Left hindlimb (tissue), 1 donor: ENCODE measurements at regions not wholly inside any gene's neighbourhood (a gene's known extent, or its start where the extent isn't known, plus 50 kb on each side); places are given as distances from the start of the nearest gene placed in this dataset.
A peak's percentile ranks its signal among the peaks of the same experiment; 100 is the strongest.
"Not testable (repeated sequence)": the region's sequence is repeated elsewhere in the genome, so short reads cannot be mapped to it uniquely, and the experiment has no call there.

Experiments
- DNase-seq: peaks from one replicate; pipeline ENCODE4 v3.0.0-alpha.2; 2018

DNA sequence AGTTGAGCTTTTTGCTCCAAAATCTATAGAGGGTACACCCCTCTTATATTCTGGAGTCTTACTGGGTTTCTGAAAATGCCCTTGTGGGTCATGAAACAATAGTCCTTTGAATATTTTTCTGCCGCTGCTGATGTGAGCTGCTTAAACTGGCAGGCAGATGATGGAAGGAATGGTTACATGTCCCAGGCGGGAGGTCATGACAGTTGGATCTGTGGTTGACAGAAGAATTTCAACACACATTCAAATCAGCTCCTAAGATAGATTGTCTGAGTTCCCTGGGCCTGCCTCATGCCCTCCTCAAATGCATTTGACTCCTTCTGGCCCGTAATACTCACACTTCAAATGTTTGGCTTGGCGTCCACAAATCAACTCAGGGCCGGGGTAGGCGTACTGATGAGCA lies 105.0 kb upstream of the IKBKE start:
- DNase-seq, result not testable (repeated sequence)

DNA sequence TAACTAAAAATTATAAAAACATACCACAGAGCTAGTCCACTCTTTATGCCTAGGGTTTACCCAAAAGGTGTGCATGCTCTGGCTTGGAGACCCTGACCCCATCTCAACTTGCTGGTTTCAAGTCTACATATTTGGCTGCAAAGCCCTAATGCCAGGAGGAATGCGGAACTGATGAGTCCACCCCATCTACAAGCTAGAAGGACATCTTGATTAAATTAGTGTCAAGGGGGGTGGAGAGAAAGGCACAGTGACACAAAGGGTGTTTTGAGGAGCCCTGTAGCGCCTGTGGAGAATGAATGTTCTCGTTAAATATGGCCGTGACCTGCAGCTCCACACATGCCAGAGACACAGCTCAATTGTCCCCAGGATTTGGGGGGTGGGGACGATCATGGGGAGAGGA lies 104.1 kb upstream of the IKBKE start:
- DNase-seq, result not testable (repeated sequence)

DNA sequence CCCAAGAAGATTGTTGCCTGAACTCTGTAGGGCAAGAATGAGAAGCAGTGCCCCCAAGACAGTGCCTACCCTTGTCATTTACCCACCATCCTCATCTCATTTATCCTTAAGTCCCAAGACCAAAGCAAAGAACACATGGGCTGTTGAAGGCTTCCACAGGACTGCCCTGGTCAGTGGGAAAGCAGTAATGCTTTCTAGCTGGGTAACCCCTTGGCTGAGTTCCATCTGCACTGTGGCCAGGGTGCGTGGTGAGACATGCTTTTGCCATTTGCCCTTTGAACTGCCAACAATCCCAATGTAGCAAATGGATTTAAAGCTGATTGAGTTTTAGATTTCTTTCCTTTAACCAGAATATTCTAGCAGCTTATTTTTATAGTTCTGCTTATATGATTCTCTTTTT lies 103.5 kb upstream of the IKBKE start:
- DNase-seq, result not testable (repeated sequence)

DNA sequence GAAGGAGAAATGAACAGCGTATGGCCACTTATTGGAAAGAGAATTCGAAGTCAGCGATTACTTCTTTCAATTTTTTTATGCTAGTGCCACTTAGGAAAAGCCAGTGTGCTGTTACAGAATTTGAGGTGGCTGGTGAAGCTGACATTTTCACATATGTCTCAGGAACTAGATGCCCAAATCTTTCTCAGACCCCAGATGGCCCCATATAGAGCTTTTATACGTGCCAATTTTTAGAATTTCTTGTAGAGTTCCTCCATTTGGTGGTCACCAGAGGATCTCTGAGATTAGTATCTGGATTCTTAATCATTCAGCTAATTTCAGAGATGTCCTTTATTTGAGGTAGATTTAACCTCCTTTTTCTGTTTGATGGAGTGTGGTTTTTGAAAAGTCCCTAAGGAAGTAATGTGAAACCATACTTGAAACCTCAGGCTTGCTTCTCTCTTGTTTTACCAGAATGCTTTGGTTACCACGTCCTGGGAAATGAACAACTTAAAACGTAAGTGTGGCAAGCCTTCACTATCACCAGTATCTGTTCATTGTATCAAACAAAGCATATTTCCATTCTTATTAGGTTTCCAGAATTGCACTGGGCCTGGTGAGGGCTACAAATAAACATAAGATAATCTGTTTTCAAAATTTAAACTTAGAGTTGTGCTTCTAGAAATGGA lies 102.2 kb upstream of the IKBKE start:
- not testable (repeated sequence) for DNase-seq

DNA sequence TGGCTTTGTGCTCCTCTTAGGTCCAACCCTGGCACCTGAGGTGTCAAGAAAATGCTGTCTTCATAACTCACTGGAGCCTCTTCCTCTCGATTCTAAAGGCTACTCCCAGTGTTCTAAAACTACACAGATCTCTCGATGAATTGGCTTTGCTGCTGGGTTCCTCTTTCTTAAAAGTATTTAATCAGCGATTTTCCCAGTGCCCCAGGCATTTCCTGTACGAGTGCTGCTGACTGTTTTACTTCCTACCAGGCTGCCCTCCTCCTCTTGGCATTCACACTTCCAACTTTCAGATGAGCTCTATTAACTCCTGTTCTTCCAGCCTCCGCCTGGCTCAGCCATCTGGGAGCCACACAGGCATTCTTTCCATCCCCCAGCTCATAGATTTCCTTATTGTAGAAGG lies 95.6 kb upstream of the IKBKE start:
- not testable (repeated sequence) for DNase-seq

DNA sequence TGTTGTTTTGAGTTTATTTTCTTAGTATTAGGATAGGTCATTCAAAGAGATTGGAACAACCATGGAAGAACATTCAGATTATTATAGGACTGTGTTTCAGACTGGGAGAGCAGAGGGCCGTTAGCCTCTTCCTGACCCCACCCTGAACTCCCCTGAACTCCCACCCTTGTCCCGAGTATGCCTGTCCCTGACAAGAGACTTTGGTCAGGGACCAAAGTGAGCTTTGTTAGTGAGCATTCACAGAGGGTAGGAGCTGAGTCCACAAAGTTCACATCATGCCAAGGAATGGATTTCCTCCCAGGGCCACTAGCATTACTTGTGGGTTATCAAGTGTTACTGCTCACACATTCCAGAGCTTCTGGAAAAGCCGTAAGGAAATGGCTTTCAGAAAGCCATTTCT lies 94.7 kb upstream of the IKBKE start:
- not testable (repeated sequence) for DNase-seq

DNA sequence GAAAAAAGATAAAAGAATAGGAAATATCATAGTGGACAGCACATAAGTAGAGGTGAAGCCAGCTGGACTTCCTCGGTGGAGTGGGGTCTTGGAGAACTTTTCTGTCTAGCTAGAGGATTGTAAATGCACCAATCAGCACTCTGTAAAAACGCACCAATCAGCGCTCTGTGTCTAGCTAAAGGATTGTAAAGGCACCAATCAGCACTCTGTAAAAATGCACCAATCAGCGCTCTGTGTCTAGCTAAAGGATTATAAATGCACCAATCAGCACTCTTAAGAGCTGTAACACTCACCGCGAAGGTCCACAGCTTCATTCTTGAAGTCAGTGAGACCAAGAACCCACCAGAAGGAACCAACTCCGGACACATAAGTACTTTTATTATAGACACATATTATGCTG lies 91.8 kb upstream of the IKBKE start:
- DNase-seq, result not testable (repeated sequence)

DNA sequence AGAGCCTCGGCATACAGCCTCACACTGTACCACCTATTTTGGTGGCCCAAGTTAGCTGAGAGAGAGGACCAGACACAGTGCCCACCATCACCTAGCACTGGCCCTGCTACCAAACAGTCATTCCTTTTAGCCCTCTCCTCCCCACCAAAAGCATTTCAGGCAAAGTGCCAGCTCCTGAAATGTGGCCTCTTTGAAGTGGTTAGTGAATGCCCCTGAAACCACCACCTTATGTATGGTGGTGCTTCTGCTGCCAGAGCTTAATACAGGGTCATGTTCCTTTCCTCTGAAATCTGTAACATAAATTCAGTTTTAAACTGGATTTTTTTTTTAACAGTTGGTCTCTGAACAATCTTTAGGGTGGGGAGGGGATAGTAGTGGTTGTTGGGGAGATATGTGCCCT lies 91.0 kb upstream of the IKBKE start:
- not testable (repeated sequence) for DNase-seq

DNA sequence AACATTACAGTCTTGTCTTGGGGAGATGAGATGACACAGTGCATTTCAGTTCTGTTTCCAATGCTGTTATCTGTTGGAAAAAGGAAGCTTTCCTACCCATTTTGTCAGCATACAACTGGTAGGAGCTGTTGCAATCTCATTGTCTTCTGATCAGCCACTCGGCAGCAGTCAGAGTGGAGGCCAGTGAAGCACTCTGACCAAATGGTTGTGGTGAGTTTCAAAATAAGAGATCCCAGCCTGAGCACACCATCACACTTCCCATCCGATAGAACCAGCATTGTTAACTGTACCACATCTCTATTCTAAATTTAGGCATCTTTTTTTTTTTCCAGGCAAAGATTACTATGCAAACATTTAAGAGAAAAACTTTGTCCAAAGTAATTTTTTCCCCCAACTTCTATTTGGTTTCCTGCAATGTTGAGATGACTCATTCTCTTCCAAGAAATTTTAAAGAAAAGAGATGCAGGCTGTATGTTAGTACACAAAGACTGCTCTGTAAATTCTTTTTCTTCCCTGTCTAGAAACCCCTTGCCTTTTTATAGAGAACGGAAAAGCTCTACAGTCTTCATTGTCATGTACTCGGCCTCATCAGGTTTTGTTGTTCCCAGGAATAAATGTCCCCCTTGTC lies 90.0 kb upstream of the IKBKE start:
- DNase-seq, result not testable (repeated sequence)

DNA sequence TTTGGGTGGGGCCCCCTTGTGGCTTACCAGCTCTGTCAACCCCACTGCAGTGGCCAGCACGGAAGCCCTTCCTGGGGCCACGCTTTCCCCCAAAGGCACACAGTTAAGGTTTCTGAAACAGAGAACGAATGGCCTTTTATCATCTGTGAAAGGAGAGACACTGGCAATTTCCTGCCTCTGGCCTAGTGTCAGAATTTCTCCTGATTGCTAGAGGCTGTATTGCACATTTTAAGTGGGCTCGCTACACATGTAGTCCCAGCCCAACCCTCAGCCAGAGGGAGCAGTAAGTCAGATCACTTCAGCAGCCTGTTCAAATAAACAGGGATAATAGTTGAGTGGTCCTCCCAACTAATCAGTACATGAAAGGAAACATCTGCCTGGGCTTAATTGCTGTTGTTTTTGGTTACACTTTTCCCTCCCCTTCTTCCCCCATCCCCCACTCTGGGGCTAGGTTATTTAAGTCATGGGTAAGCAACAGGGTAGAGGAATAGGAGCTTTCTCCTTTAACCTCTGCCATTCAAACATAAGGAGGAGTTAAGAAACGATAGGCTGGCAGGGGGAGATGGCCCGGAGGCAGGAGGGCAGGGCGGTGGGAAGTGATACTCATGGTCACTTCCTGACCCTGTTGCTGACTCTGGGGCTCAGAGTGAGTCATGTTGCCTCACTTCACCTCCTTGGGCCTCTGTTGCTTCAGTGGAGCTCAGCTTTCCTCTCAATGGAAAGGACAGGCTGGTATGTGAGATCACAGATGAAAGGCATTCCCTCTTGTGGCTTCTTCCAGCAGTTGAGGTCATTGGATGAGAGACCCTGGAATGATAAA lies 89.3 kb upstream of the IKBKE start:
- DNase-seq, result peak; percentile 17

DNA sequence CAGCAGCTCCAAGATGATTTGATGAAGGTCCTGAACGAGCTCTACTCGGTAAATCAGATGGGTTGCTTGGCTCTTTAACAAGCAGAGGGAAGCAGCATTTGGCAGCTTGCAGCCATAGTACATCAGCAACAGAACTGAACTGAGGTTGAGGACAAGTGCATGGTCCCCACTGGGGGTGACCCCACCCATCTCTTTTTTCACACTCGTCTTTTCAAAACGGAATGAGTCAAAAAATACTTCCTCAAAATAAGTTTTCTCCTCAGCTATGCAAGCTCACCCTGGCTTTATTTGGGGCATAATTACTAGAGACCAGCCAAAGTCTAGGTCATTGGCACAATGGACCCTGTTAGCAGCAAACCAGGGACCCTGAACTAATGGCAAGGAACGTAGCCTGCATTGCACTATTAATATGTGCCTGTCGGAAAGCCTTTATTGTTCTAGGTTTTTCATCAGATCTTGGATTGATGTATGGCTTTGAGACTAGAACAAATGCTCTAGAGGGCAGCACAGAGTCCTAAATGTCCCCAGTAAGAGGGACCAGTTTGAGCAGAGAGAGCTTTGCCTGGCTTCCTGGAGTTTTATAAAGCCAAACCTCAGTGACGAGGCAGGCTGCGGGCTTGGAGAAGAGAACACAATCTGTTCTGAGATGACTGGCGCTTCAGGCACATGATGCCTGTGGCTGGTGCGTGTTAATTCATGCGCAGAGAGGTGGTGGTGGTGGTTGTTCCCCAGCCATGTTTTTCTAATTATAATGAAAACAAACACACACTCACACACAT lies 86.1 kb upstream of the IKBKE start:
- DNase-seq, result not testable (repeated sequence)

DNA sequence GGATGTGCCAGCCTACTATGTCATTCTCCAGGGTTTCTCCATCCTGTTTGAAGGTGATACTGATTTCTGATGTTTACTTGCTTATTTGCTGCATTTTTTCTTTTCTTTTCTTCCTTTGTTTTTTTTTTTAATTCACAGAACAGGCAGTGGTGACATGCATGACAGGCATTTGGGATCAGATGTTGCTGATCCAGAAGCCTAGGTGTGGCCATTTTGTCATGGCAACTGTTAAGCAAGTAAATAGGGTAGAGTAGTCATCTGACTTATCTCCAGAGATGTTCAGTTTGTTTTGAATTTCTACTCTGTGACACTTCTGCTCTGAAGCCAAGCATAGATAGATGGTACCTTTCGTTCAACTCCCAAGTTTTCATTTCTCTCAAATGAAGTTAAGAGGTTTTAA lies 85.4 kb upstream of the IKBKE start:
- not testable (repeated sequence) for DNase-seq

DNA sequence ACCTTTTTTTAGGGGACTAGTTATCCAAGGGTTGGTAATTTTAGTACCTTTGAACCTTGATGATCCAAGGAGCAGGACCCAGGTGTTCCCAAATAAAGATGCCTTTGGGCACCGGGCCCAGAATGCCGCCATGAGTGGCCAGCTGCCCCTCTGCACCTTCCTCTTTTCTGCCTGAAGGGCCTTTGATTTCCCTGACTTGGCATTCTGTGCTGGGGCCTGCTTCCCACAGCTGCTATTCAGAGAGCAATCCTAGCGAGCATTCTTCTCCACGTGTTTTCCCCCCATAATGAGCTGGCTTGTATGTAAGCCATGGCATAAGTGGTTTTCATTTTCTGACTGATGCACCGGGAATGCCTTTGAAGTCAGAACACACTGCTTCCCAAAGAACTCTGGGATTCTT lies 82.6 kb upstream of the IKBKE start:
- not testable (repeated sequence) for DNase-seq

DNA sequence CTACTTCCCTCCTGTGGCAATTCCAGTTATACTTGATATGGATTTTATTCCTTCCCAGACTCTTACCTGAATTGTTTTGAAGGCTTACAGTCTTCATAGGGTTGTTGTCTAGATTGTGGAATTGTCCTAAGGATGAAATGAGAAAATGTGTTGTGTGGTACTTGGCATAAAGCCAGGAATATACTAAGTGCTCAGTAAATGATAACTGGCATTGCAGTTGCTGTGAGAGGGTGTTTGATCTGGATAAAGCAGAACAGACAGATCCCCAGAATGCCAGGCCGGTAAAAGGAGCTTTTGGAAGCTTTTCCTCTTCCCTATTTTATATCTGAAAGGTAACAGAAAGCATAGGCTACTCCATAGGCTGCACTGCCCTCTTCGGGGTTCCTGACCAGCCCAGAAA lies 78.4 kb upstream of the IKBKE start:
- DNase-seq, result not testable (repeated sequence)

DNA sequence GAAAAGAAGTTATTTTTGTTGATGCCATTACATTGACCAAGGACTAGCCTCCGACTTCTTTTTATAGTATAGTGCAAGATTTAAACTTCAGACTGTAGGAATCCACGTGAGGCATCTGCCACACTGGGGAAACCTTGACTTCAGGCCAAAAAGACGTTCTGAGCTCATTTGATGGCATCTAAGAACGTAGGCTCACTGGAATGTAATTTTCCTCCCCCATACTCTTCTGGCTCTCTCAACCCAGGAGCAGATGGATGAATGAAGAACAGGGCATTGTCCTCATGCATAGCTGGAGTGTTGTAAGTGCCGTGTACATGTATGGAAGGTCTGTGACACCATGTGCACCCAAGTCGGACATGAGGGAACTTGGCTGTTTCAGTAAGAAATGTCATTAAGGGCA lies 72.8 kb upstream of the IKBKE start:
- DNase-seq, result not testable (repeated sequence)

DNA sequence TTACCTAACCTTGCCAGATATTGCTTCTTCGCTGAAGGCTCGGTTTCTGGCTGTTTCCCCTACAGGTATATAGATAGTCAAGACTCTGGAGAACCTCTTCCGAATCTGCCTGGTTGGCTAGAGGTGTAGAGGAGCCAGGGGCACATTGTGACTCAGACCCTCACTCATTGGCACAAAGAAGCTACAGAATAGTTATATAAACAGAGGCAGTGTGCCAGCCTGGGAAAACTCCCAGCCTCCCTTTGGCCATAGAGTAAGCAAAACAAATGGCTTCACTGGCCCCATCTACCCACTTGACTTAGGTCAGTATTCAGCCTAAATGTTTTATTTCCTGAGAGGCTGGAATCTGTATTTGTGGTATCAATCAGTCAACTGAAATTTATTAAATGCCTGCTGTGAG lies 72.0 kb upstream of the IKBKE start:
- DNase-seq, result not testable (repeated sequence)

DNA sequence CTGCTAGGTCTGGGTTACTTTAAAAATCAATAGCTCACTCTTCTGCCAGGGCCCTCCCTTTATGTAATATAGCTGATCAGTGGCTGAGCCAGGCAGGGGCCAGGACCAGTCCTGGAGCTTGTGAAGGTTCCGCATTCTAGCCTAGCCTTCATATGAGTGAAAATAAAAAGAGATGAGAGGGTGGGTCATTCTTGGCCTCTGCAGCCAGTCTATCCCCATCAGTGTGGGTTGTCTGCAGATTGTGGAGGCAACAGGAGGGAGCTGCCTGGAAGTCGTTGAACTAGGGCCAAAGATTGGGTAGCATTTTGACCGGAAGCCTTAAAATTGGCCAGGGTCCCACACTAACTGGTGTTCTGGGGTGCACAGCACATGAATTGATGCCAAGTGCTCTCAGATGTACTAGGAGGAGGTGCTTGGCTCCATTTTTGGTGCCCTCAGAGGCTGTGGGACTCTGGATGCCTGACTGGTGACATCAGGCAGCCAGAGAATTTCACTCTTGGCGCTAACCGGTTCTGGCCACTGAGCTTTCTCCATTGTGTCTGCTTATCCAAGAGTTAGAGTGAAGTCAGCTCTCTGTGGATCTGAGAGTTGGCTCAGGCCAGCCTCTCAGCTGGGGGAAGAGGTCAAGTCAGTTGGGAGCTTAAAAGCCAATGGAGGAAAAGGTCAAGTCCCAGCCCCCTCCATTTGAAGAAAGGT lies 66.5 kb upstream of the IKBKE start:
- DNase-seq, result not testable (repeated sequence)

DNA sequence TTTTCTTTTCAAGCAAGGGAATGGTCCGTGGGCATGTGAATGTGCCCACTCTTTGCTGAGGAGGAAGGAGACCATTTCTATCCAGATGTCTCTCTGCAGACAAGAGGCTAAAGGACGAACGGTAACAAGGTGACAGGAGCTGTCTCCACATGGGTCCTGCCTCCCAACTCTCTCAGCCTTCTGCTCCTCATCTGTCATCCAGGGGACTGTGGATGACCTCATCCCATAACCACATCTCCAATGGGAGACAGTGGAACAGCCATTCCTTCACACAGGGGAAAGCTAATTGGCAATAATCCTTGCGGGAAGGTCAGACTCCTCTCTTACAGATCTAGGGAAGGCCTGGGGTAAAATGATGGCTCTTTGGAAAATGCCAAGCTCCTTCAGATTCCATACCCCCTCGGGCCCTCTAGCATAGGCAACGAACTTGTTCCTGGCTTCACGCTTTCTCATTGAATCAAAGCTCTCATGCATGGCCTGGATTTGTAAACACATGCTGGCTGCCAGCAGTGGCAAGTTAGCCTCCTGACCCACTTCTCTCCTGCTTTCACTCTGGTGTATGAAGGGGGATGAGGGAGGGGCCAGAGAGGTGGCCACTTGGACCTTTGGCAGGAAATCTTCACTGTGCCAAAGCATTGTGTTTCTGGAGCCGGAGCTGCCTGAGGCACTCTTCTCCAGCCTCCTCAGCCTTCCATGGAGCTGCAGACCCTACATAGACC lies 65.8 kb upstream of the IKBKE start:
- DNase-seq, result not testable (repeated sequence)

DNA sequence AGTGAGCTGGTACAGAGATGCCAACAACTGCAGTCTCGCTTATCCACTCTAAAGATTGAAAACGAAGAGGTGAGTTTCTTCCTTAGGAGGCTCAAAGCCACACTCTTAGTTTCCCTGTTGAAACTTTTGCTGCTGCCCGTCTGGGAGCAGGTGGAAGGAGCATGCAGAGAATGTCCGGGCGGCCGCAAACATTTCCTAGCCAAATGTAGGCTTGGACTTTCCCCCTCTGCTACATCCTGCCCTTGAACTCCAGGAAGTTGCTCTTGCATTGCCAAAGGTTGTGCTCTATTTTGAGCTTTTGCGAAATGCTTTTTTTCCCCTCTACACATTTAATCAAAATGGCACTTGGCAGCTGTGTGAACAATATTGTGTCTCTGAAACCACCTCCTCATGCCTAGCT lies 65.0 kb upstream of the IKBKE start:
- not testable (repeated sequence) for DNase-seq

DNA sequence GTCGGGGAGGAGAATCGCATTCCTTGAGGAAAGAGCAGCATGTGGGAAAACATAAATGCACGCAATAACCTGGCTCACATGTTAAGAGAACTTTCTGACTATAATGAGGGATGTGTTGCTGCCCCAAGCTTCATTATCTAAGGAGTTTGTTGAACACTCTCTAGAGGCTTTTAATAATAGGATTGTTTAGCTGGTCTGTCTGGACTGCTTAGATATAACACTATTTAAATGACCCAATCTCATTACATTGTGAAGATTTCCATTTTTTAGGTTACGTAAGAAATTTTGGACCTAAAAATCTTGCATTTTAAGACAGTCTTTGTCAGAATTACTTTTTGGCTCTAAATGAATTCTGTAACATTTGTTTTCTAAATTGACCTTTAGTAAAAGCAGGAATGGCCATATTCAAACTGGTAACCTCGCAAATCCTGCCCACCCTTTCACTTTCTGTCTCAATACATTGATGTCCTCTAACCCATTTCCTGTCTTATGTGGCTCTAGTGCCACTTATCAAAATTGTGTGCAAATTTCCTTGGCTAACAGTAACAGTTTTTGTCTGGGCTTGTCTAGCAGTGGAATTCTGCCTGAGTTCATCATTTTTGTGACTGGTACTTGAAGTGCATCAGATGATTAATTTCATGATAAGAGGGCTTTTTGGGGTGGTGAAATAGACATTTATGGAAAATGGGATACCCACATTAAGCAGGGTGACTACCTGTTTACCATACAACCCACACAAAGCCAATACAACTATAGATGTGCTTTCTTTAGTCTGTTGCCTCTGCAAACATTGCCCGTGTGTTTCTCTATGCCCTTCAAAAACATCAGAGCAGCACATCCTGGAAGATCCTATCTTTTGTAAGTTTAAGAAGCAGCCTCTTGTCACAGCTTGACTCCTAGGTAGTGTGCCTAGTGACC lies 61.6 kb upstream of the IKBKE start:
- not testable (repeated sequence) for DNase-seq

DNA sequence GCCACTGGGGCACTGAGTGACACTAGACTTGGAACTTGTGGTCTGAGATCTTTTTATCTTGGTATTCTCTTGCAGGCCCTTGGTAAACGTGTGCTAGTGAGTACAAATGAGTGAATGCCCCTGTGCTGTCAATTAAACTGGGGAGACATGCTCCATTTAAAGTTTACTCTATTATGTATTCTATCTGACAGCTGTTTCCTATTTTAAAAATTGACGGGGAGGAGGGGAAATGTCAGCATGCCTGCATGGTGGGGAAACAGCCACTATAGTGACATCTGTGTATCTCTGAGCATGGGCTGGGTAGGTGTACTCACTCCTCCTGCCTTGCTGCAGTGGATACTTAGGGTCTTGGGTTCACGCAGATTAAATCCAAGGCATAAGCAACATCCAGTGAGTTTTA lies 59.0 kb upstream of the IKBKE start:
- no peak for DNase-seq
